ENCODE measurements at regions not wholly inside any gene's neighbourhood (a gene's known extent, or its start where the extent isn't known, plus 50 kb on each side); places are given as distances from the start of the nearest gene placed in this dataset.

GRCh38 chr18:9049495-9049809, 53.0 kb upstream of the NDUFV2 start:
- no peak for TF ChIP-seq POLR2AphosphoS5 (IDR thresholded peaks at IDR 0.05)
- TF ChIP-seq CTCF (IDR thresholded peaks at IDR 0.05): no peak
